SK-MEL-5 (cell line): ENCODE measurements at regions not wholly inside any gene's neighbourhood (a gene's known extent, or its start where the extent isn't known, plus 50 kb on each side); places are given as distances from the start of the nearest gene placed in this dataset.

Source experiments
- DNase-seq: peaks from one replicate; pipeline ENCODE4 v3.0.0-alpha.2; 2016; ENCODE audit warnings: low read depth, low spot score
- in situ Hi-C: cut with HindIII; loops from 2 replicates; pipeline ENCODE4 v1.10.0; 2016; ENCODE audit warnings: low sequenced_read_pairs, high pct_unique_total_duplicates, low pct_unique_long_range_greater_than_20kb

GRCh38 chr10:43867667-43868565, 219.2 kb upstream of the ZNF32 start:
- DNase-seq: no peak
- in situ Hi-C loops: no loop called here

- in situ Hi-C loops: no loop called here
- DNase-seq: no peak
Observed at GRCh38 chr10:43867113-43867512, 218.4 kb upstream of the ZNF32 start.

GRCh38 chr10:43866712-43867111, 218.0 kb upstream of the ZNF32 start:
- no peak for DNase-seq
- in situ Hi-C loops: no loop called here

GRCh38 chr10:43865265-43866135, 216.8 kb upstream of the ZNF32 start:
- in situ Hi-C loops: no loop called here
- DNase-seq: no peak

- DNase-seq: no peak
- in situ Hi-C loops: no loop called here
Observed at GRCh38 chr10:43864656-43865055, 216.0 kb upstream of the ZNF32 start.

- no peak for DNase-seq
- in situ Hi-C loops: no loop called here
Observed at GRCh38 chr10:43863859-43864591, 215.3 kb upstream of the ZNF32 start.

GRCh38 chr10:43863270-43863669, 214.6 kb upstream of the ZNF32 start:
- in situ Hi-C loops: no loop called here
- DNase-seq: no peak

GRCh38 chr10:43862756-43863155, 214.1 kb upstream of the ZNF32 start:
- DNase-seq: no peak

GRCh38 chr10:43861966-43862751, 213.5 kb upstream of the ZNF32 start:
- DNase-seq: no peak
- in situ Hi-C loops: no loop called here

More at GRCh38 chr10:43862756-43863155, 214.1 kb upstream of the ZNF32 start:
- in situ Hi-C loops: no loop called here

- DNase-seq: no peak
- in situ Hi-C loops: no loop called here
Observed at GRCh38 chr10:43859016-43859525, 210.4 kb upstream of the ZNF32 start.

GRCh38 chr10:43857931-43858315, 209.2 kb upstream of the ZNF32 start:
- no peak for DNase-seq
- in situ Hi-C loops: no loop called here

- in situ Hi-C loops: no loop called here
- no peak for DNase-seq
Observed at GRCh38 chr10:43857206-43857930, 208.7 kb upstream of the ZNF32 start.

GRCh38 chr10:43856299-43856698, 207.6 kb upstream of the ZNF32 start:
- DNase-seq: no peak
- in situ Hi-C loops: no loop called here

- DNase-seq: no peak
- in situ Hi-C loops: no loop called here
Observed at GRCh38 chr10:43855667-43856210, 207.1 kb upstream of the ZNF32 start.

- no peak for DNase-seq
Observed at GRCh38 chr10:43854007-43854406, 205.3 kb upstream of the ZNF32 start.

GRCh38 chr10:43853369-43853768, 204.7 kb upstream of the ZNF32 start:
- DNase-seq: no peak
- in situ Hi-C loops: no loop called here

More at GRCh38 chr10:43854007-43854406, 205.3 kb upstream of the ZNF32 start:
- in situ Hi-C loops: no loop called here
